ENCODE measurements at regions not wholly inside any gene's neighbourhood (a gene's known extent, or its start where the extent isn't known, plus 50 kb on each side); places are given as distances from the start of the nearest gene placed in this dataset.

DNA sequence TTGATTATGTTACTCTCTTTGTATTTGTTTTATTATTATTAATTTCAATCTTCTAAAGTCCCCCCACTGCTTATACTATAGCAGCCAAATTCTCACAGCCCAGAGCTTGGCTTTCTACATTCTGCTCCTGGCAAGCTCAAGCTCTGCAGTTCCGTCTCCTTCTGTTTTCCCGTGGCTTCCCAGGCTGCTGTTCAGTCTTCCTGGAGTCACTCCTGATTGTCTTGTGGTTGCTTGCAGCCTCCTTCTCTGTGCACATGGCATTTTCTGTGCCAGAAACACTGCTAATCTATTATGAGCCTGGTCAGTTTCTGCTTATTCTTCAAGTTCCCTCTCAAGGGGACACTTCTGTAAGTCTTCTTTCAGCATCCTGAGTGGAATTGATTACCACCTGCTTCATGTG, 533.7 kb upstream of the IGFBP3 start:
- DNase-seq (ENCODE audit: low spot score in 2 of 2) (no peak), ATAC-seq (no peak)
- Mint-ChIP-seq H3K27ac (no peak overlapping the region), H3K4me3 (no peak overlapping the region), H3K4me1 (no peaks in the 10 kb centered on the region), H3K36me3 (no peaks in the 10 kb centered on the region), H3K9me3 (peaks cover 17% of the 10 kb centered on the region)

DNA sequence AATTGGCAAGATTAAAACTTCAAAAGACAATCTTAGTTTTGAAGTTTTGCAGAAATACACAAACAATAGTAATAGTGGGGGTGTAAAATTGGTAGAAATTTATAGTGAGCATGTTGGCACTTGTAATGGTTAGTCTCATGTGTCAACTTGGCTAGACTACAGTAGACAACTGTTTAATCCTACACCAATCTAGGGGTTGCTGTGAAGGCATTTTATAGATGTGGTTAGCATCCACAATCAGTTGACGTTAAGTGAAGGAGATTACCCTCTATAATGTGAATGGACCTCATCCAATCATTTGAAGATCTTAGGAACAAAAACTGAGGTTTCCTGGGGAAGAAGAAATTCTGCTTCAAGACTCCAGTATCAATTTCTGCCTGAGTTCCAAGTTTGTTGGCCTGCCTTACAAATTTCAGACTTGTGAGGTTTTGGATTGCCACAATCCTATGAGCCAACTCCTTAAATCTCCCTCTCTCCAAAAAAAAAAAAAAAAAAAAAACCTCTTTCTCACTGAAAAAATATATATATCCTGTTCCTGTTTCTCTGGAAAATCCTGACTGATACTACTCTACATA, 531.6 kb upstream of the IGFBP3 start:
- H3K4me3 Mint-ChIP-seq: no peak overlapping the region
- ATAC-seq (no peak), DNase-seq (ENCODE audit: low spot score in 2 of 2) (no peak)
- H3K4me1 Mint-ChIP-seq: no peaks in the 10 kb centered on the region
- peaks cover 15% of the 10 kb centered on the region for H3K9me3 Mint-ChIP-seq
- no peaks in the 10 kb centered on the region for H3K36me3 Mint-ChIP-seq
- H3K27ac Mint-ChIP-seq: no peak overlapping the region

DNA sequence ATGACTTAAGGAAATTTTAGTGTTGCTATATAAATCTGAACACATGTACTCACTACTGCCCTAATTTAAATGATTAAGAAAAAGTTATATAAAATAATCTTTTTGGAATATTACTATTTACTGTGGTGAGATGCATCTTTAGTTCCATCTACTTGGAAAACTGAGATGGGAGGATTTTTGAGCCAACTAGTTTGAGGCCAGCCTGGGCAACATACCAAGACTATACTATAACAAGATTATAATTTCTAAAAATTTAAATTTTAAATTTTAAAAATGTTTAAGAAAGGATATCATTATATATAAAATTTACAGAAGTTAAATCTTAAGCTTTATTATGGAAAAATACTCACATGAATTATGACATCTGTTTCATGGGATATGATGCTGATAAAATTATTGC, 530.8 kb upstream of the IGFBP3 start:
- DNase-seq (ENCODE audit: low spot score in 2 of 2): no peak
- Mint-ChIP-seq H3K4me3 (no peak overlapping the region), H3K27ac (no peak overlapping the region), H3K9me3 (peaks cover 13% of the 10 kb centered on the region), H3K36me3 (no peaks in the 10 kb centered on the region), H3K4me1 (no peaks in the 10 kb centered on the region)
- ATAC-seq: no peak

DNA sequence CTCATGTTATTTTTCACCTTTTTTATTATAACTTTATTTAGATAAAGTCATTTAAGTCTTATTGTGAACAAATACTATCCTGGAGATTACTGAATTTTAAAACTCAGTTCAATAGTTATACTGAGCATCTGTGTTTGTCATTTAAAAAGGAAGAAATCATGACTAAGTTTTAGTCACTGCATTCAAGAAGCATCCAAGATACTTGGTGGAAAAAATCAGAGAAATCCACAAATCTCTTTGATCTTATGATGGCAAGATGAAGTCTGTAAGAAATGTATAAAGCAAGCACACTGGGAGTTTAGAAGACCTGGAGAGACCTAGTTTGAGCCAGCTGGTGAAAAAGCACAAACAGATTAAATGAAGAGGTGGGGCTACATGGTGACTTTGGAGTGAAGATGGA, 529.8 kb upstream of the IGFBP3 start:
- Mint-ChIP-seq H3K9me3 (peaks cover 19% of the 10 kb centered on the region), H3K4me1 (no peaks in the 10 kb centered on the region), H3K36me3 (no peaks in the 10 kb centered on the region), H3K27ac (no peak overlapping the region), H3K4me3 (no peak overlapping the region)
- no peak for ATAC-seq
- DNase-seq (ENCODE audit: low spot score in 2 of 2): no peak

DNA sequence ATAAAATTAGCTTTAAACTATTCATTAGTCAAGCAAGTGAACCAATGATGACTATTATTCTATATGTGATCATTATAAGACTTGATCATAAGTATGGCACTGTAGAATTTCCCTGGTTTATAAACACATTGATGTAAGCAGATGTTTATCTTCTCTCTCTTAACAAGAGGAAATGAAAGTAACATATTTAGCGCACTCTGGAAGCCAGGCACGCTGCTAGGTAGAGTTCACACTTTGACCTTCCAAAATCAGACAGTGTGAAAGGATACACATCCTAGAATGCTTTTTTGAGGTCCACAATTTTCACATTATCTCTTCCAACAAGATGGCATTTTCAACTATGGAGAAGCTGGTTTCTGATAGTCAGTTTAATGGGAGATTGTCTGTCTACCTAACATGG, 529.4 kb upstream of the IGFBP3 start:
- H3K9me3 Mint-ChIP-seq: peaks cover 22% of the 10 kb centered on the region
- no peak overlapping the region for H3K27ac Mint-ChIP-seq
- ATAC-seq (no peak), DNase-seq (ENCODE audit: low spot score in 2 of 2) (no peak)
- no peaks in the 10 kb centered on the region for H3K36me3 Mint-ChIP-seq
- no peak overlapping the region for H3K4me3 Mint-ChIP-seq
- H3K4me1 Mint-ChIP-seq: no peaks in the 10 kb centered on the region

DNA sequence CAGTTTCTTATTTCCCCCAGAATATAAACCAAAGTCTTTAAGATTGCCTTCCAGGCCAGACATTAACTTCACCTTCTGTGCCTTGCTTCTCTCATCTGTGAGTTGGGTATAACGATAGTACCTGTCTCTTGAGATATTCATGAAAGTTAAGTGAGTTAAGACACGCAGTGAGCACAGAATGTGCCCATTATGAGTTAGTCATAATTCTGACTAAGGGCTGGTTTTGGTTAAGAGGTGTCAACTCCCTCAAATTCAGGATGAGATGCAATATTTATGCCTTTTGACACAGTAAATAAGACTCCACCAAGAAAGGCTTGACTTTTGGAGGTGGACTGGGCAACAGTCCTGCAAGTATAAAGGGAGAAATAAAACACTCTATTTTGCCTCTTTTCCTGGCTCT, 528.7 kb upstream of the IGFBP3 start:
- H3K4me3 Mint-ChIP-seq: no peak overlapping the region
- no peak for ATAC-seq
- H3K36me3 Mint-ChIP-seq: no peaks in the 10 kb centered on the region
- H3K27ac Mint-ChIP-seq: no peak overlapping the region
- DNase-seq (ENCODE audit: low spot score in 2 of 2): no peak
- no peaks in the 10 kb centered on the region for H3K4me1 Mint-ChIP-seq
- peaks cover 19% of the 10 kb centered on the region for H3K9me3 Mint-ChIP-seq

DNA sequence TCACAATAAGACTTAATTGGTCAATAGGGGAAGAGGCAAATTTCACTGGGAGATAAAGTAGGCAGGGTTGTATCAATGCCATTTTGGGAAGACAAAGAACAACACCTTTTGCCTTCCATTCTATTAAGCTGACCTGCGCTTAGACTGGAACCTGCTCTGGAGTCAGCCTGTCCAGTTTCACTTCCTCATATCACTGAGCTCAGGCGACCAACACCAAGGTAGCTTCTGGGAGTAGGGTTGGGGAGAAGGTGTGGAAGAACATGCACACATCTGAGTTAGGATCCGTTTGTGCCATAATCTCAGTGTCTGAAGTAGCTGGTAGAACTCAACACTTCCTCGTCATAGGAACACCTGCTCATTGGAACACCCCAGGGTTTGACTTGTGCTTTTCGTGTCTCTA, 527.4 kb upstream of the IGFBP3 start:
- Mint-ChIP-seq H3K4me1 (no peaks in the 10 kb centered on the region), H3K27ac (no peak overlapping the region), H3K36me3 (no peaks in the 10 kb centered on the region), H3K9me3 (peaks cover 25% of the 10 kb centered on the region), H3K4me3 (no peak overlapping the region)
- ATAC-seq (no peak), DNase-seq (ENCODE audit: low spot score in 2 of 2) (no peak)

DNA sequence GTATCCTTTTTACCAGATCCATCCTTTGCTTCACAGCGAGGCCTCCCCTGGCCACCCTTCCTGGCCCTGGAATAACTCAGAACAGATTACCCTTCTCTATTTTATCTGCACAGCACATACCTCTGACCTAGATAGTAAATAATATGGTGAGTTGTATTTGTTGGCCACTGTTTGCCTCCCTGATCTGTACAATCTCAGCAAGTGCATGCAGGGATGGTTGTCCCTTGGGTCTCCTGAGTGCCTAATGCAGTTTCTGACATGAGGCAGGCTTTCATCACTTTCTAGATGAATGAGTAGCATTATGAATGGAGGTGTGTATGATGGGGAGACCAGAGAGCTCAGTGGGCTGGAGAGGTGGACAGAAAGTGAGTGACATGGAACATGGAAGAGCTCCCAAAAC, 525.1 kb upstream of the IGFBP3 start:
- H3K4me1 Mint-ChIP-seq: no peaks in the 10 kb centered on the region
- DNase-seq (ENCODE audit: low spot score in 2 of 2) (no peak), ATAC-seq (no peak)
- no peaks in the 10 kb centered on the region for H3K36me3 Mint-ChIP-seq
- H3K27ac Mint-ChIP-seq: no peak overlapping the region
- H3K4me3 Mint-ChIP-seq: no peak overlapping the region
- peaks cover 27% of the 10 kb centered on the region for H3K9me3 Mint-ChIP-seq

DNA sequence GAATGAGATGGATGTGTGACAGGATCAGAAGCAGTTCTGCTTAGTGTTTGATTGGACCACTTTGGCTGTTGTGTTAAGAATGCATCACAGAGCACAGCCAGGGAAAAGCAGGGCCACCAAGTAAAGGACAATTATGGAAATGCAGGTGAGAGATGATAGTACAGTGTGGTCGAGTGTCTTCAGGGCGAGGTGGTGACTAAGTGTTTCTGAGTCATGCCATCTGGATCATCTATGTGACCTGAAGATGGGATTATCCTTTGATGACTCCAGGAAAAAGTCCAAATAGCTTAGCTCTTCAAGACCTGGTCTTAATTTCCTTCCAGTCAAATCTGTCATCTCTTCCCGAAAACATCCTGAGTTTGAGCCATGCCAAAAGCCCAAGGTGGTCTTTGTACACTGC, 523.2 kb upstream of the IGFBP3 start:
- no peak overlapping the region for H3K27ac Mint-ChIP-seq
- no peaks in the 10 kb centered on the region for H3K36me3 Mint-ChIP-seq
- H3K4me3 Mint-ChIP-seq: no peak overlapping the region
- H3K4me1 Mint-ChIP-seq: no peaks in the 10 kb centered on the region
- peaks cover 28% of the 10 kb centered on the region for H3K9me3 Mint-ChIP-seq
- no peak for DNase-seq (ENCODE audit: low spot score in 2 of 2)
- no peak for ATAC-seq

DNA sequence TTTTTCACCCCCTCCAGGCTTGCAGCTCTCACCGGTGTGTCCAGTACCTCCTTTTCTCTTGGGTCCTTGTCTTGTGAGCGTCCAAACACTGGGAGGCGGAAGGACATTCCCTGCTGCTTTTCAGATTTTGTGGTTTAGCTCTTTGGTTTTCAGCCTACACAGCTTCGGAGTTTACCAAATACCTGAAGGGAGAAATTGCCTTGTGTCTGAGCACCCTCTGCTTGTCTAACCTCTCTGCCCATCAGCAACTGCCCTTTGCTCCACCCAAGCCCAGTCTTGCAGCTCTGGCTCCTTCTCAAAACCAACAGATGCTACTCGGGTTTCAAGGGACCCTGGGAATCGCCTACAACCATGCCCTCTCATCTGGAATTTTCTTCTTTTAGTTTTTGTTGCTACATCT, 519.1 kb upstream of the IGFBP3 start:
- H3K9me3 Mint-ChIP-seq: peaks cover 31% of the 10 kb centered on the region
- DNase-seq (ENCODE audit: low spot score in 2 of 2) (no peak), ATAC-seq (no peak)
- no peaks in the 10 kb centered on the region for H3K36me3 Mint-ChIP-seq
- no peak overlapping the region for H3K4me3 Mint-ChIP-seq
- H3K27ac Mint-ChIP-seq: no peak overlapping the region
- no peaks in the 10 kb centered on the region for H3K4me1 Mint-ChIP-seq

DNA sequence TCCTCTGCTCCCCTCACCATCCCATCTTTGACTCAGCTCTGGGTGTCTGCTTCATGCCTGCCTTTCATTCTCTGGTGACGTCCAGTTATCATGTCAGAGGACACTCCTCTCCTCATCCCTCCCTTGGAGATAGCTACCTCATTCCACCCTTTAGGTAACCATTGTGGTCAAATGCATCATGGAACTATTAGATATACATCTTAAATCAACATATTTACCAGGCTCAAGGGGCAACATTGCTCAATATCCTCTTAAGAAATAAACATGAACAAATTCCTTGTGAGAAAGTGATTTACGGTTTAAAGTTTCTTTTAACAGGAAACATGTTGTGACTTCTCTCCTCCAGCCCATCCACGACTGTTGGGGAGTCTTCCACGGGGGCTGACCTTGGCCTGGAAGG, 511.6 kb upstream of the IGFBP3 start:
- no peaks in the 10 kb centered on the region for H3K36me3 Mint-ChIP-seq
- no peak for ATAC-seq
- no peak overlapping the region for H3K4me3 Mint-ChIP-seq
- no peaks in the 10 kb centered on the region for H3K4me1 Mint-ChIP-seq
- peaks cover 25% of the 10 kb centered on the region for H3K9me3 Mint-ChIP-seq
- DNase-seq (ENCODE audit: low spot score in 2 of 2): no peak
- H3K27ac Mint-ChIP-seq: no peak overlapping the region

DNA sequence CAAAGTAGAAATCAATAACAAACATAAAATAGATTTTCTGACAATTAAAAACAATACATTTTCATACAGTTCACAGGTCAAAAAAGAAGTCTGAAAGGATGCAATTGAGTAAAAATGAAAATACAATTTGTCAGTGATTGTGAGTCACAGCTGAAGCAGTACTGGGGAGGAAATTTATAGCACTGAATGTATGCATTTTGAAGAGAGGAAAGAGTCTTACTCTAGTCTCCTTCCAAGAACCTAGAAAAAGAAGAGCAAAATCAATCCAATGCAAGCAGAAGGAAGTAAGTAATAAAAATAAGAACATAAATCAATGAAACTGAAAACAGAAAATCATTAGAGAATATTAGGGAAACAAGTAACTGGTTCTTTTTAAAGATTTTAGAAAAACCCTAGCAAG, 507.2 kb upstream of the IGFBP3 start:
- no peak for ATAC-seq
- Mint-ChIP-seq H3K27ac (no peak overlapping the region), H3K4me1 (no peaks in the 10 kb centered on the region), H3K9me3 (peaks cover 20% of the 10 kb centered on the region), H3K4me3 (no peak overlapping the region), H3K36me3 (no peaks in the 10 kb centered on the region)
- DNase-seq (ENCODE audit: low spot score in 2 of 2): no peak

DNA sequence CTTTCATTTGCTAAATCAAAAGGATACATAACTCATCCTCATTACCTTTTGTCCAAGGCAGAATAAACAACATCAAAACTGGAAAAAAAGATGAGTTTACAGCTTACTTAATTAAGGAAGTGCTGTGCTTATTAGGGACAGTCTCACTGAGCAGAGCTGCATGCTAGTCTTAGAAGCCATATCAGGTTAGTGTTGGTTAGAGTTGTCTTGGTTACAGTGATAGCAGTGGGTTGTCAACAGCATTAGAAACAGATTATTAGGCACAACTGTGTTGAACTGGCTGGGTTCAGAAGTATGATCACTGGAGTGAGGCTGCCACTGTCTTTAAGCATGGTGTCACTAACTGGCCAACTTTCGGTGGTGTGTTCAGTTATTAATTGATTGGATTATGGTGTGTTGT, 503.9 kb upstream of the IGFBP3 start:
- H3K36me3 Mint-ChIP-seq: no peaks in the 10 kb centered on the region
- H3K4me1 Mint-ChIP-seq: no peaks in the 10 kb centered on the region
- no peak overlapping the region for H3K27ac Mint-ChIP-seq
- no peak overlapping the region for H3K4me3 Mint-ChIP-seq
- peaks cover 16% of the 10 kb centered on the region for H3K9me3 Mint-ChIP-seq
- DNase-seq (ENCODE audit: low spot score in 2 of 2) (no peak), ATAC-seq (no peak)

DNA sequence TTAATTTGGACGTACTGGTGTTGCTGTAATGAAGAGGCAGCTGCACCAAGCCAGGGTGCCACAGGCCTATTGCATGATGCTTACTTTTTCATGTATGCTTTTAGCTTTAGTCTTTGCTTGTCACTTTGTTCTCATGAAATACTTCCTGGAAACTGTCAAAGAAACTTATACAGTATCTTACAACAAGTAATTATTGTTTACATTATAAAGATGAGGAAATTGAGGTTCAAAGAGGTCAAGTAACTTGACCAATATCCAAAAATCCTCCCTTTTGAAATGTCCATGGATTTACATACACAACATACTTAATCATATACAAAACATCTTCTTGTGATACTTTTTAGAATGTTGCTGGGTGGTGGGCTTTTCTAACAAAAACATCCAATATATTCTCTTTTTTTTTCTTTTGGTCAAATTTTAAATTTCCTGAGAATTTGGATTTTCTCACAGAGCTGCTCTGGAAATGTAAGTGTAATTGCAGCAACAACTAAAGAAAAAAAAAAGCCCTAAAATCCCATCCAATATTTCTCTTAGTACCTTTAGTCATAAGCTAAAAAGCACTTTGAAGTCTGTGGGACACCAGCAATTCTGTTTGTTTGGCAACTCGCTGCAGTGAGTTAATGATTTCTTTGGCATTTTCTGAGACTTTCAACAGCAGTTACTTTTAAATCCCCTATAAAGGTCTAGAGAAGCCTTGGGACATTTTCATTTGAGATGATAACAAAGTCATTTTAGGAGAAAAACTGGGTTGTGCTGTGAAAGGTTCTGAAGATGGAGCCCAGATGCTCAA, 500.6 kb upstream of the IGFBP3 start:
- no peaks in the 10 kb centered on the region for H3K36me3 Mint-ChIP-seq
- H3K27ac Mint-ChIP-seq: no peak overlapping the region
- ATAC-seq: no peak
- H3K4me1 Mint-ChIP-seq: no peaks in the 10 kb centered on the region
- peaks cover 10% of the 10 kb centered on the region for H3K9me3 Mint-ChIP-seq
- no peak for DNase-seq (ENCODE audit: low spot score in 2 of 2)
- no peak overlapping the region for H3K4me3 Mint-ChIP-seq

DNA sequence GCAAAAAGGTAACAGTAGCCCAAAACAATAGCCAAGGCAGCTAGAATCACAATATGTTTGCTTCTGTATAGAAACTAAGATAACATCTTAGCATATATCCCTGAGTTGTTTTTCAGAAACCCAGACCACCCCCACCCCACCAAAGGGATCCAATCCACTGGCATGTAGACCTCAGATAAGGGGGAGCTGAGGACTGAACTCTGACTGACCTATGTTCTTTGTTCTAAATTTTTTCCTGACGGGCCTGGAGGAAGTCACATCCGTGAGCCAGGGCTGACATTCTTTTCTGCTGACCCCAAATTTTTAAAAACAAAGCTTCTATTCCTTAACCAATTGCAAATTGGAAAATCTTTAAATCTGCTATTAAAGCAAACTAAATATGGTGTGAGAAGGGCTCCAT, 493.9 kb upstream of the IGFBP3 start:
- ATAC-seq (no peak), DNase-seq (ENCODE audit: low spot score in 2 of 2) (no peak)
- Mint-ChIP-seq H3K9me3 (peaks cover 6% of the 10 kb centered on the region), H3K27ac (no peak overlapping the region), H3K4me3 (no peak overlapping the region), H3K36me3 (no peaks in the 10 kb centered on the region), H3K4me1 (no peaks in the 10 kb centered on the region)

DNA sequence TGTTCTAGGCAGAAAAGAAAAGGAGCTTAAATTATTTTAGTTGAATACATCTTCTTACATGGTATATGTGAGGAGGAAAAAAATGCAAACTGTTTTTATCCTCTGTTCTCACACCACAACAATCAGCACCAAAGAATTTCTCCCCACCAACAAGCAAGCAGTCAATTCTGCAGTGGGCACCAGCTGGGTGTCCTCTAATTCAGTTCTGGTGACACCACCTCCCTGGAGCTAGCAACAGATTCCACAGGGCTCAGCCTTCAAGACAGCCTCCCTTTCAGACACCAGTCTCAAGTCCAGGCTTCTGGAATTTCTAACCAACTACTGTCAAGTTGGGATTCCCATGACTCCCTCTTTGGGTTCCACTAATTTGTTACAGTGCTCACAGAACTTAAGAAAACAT, 490.2 kb upstream of the IGFBP3 start:
- Mint-ChIP-seq H3K27ac (no peak overlapping the region), H3K4me3 (no peak overlapping the region), H3K9me3 (peaks cover 9% of the 10 kb centered on the region), H3K4me1 (no peaks in the 10 kb centered on the region), H3K36me3 (no peaks in the 10 kb centered on the region)
- ATAC-seq: no peak
- no peak for DNase-seq (ENCODE audit: low spot score in 2 of 2)
